GM21381 (cell line): ENCODE measurements at regions not wholly inside any gene's neighbourhood (a gene's known extent, or its start where the extent isn't known, plus 50 kb on each side); places are given as distances from the start of the nearest gene placed in this dataset.

Experiments used
- ATAC-seq: cut with Tn5 transposase; IDR thresholded peaks from one replicate; pipeline ENCODE4 v1.9.1; 2021; ENCODE audit warnings: mild to moderate bottlenecking, moderate library complexity; ENCODE audit not compliant: unreplicated experiment

DNA sequence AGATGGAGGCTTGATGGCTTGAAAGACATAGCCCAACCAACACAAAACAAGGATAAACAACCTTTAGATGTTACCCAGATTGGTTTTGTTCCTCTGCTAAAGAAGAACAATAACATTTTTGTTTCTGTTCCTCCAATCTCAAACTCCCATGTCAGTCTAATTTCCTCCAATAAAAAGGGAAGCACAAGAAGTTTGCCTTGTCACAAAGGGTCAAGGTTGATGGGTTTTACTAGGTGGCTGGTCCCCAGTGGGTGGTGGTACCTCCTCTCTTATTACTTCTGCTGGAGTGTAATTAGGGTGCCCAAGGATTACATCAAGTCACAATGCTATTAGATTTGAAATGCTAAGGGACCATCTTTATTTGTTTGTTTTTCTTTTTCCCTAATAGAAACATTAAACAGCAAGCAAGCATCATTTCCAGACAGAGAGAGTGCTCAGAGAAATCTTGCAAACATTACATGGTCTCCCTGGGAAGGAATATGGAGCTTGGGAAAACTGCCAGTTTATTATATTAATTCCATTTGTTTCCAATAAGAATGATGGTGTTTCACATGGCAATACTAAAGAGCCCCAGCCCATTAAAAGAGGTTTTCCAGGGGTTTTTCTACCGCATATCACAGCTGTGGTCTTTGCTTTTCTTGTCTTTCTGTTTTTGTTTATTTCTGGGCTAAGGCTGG is 78.3 kb upstream of the AOAH start:
- ATAC-seq = no peak

DNA sequence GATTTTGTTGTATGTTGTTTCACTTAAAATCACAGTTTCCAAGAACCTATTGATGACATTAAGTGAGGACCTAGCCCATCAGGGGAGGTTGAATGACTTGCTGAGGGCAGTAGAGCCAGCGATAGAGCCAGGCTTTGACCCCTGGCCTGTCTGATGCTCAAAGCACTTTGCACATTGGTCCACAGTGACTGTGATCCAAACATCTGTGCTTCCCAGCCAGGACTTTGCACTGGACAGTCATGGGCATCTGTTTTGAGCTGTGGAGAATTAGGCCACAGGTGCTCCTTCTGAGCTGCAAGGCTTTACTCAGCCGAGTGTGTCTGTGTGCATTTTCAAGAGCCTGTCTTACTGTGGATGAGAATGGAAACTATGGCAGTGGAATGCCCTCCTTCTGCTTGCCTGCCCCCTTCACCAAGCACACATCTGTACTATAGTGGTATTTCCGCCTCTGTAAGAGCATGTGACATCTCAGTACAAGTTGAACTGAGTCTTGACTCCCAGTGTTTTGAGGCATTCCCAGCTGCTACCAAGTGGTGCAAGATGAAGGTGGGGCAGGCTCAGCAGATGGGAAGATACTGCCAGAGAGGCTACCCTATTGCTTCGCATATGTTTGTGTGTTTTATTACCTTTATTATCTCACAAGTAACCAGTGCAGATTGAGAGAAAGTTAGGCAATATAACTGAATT is 72.7 kb upstream of the AOAH start:
- ATAC-seq = no peak

DNA sequence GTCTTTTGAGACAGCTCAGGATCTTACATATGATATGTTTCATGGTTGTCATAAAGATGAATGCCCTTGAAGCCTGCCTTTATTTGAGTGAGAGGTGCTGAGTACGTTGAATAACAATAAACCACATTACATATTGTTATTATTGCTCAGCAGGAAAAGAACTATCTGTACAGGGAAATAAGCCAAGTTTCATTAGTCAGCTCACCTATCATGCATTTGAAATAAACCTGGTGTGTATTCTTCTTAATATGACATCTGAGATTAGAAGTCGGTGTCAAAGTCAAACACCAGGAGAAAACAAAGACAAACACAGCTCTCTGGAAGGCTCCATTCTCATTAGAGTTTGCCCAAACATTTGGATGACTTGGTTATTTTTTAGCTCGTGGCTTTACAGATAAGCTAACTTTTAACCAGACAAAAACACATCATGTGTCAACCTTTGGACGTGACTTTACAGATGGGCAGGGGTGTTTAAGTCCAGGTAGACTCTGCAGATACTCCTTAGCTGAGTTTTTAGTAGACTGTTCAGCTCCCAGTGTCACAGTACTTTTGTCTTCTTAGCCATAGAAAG is 71.2 kb upstream of the AOAH start:
- no peak for ATAC-seq

DNA sequence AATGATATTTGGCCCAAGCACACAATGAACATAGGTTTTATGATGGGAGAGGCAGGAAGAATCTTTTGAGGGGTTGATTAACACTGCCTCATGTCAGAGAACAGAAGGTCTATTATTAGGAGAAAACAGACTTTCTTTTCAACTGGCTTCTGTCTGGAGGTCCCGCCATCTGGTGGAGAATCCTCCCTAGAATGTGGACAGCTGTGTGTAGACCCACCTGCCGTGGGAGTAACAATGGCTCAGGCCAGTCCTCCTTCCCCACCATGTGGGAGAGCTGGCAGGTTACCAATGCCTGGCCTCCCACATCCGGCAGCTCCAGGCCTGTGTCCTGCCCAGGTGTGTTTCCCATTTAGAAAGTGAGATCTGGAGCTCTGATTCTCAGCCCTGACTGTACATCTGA is 70.4 kb upstream of the AOAH start:
- no peak for ATAC-seq

DNA sequence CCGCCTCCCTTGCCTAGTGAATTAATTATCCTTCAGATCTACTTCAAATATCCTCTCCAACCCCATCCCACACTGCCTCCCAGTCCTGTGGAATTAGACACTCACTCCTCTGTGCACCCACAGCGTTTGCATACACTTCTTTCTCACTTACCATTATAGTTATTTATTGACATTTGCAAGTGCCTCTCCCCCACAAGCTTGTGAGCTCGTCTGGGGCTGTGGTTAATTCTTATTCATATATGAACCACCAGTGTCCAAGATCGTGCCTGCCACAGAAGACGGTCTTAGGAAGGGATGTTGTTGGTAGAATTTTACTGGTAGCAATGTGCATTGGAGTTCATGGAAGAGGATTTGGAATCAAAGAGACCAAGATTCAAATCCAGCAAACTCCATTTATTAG is 68.1 kb upstream of the AOAH start:
- ATAC-seq = peak; percentile 60

DNA sequence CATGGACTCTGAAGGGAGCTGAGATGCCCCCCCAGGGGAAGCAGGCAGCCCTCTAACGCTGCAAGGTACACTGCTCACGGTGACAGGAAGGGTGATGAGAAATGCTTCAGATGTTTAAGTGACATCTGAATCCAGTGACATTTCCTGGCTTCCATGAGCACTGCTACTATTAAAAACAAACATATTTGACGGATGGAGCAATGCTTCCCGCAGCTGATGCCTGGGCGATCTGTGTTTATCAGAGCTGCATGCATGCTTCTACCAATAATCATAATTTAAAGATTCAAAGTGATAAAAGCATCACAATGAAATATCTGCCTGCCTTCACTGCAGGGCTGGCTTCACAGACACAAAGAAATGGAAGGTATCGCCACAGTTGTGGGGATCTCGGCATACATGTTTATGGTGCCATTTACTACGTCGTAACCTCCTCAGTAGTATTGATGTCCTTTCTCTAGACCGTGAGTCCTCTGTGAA is 66.1 kb upstream of the AOAH start:
- no peak for ATAC-seq

DNA sequence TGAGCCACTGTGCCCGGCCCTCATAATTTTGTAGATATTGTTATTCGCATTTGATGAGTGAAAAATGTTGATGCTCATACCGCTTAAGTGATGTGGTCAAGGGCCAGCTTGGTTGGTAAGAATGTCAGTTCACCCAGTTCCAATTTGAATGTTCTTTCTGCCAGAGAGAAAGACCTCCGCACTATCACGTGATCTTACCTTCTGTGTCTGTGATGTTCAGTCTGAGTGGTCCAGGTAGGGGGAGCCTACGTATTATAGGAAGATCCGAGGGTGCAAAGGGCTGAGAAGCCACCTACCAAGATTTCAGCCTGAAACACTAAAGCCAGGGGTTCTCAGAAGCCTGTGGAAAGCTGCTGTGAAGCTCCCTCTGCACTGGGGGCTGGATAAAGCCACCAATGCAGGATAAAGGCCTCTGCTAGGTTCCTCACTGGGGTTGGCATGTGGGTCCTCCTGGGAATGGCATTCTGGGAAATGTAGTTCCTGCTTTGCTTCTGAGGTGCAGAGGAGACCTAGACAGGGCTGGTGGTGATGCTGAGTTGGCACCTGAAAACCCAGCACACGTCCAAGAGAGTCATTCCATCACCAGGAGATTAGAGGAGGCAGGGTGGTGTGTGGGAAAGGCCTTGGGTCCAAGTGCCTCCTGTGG is 64.7 kb upstream of the AOAH start:
- ATAC-seq = no peak

DNA sequence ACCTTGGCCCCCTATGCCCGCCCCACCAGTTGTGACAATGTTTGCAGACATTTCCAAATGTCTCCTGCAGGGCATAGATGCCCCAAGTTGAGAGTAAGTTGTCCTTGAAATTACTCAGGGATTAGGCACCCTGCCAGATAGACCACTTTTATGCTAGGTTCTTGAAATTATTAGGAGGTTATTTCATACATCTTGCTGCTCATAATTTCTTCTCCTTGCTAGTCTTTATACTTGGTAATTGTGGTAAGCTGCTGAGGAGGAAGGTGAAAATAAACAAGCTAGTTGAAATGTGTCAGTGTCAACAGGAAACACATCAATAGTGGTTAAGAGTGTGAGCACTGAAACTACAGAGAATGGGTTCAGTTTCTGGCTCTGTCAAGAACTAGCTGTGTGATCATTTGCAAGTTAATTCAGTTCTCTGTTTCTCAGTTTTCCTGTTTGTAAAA is 63.7 kb upstream of the AOAH start:
- peak; percentile 42 for ATAC-seq

DNA sequence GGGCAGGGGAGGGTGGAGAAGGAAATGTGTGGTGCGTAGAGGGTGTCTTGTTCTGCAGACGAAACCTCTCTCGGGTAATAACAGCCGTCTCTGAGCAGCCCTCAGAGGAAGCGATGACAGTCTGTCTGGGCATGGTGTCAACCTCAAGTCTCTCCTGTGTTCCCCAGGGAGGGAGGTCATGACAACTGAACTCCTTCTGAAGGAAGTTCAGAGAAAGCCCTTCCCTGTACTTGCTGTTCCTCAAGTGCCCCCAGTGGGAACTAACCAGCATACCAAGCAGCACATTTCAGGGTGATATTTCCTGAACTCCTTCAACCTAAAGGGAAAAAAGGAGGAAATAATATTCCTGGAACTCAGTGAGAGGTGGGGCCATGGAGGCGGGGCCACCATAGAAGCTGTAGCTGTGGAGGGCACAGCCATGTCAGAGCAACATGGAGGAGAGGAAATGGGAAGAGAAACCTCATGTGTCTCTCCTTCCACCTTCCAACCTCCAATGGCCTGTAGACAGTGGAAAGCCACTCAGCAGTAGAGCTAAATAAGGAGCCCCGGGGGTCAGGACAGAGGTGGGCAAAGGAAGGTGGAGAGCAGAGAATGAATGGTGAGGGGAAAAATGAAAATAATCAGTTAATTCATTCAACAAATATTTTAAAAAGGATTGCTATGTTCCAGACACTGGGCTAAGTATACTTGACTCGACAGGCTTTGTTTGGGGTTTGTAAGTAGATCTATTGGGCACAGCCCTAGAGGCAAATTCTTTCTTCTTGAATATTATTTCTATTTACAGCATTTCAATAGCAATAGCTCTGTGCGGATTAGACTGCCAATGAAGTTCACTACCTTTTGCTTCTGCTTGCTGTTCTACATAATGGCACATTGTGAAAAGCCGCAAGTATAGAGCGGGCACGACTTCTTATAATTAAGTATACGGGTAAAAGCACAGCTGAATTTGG is 61.0 kb upstream of the AOAH start:
- peak; percentile 97 for ATAC-seq

DNA sequence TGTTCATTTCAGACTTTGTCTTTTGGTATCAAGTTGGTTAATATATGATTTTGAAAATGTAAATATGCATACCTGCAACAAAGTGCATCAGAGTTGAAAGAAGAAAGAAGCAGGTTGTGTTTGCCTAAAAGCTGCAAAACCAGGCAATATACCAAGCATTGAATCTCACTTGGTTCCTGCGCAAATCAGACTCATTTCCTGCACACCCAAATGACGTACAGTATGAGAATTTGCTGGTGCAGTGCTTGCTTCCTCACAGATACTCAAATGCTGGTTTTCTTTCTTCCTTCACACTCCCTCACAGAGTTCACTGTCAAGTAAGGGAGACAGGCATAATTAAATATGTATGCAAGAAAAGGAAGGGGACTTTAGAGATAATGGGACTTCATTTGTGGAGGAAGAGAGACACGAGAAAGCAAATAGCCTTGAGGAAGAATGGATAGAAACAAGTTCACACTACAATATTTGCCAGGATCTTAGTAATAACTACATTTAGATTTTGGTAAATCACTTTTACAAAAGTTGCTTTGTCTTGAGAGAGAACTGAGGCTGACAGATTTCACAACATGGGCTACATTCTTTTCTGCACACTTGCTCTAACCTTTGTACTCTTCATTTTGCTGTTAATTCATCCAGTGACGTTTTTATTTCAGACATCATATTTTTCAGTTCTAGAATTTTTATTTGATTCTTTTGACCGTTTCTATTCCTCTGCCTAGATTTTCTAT is 56.9 kb upstream of the AOAH start:
- no peak for ATAC-seq

DNA sequence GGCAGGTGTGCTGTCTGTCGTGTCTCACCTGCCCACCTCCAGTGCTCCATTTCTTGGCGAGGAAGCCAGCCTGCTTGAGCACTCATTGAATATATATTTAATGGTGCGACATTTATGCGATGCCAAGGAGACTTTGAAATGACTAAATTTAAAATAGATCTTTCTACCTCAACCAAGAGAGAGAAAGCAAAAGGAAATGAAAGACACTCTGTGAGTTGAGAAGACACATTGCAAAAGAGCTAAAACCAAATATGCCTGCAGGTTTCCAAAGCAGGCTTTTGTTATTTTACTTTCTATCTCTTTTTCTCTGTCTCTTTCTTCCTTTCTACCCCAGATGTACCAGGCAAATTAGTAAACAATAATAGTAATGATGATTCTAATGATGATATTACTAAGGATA is 53.6 kb upstream of the AOAH start:
- ATAC-seq = no peak

DNA sequence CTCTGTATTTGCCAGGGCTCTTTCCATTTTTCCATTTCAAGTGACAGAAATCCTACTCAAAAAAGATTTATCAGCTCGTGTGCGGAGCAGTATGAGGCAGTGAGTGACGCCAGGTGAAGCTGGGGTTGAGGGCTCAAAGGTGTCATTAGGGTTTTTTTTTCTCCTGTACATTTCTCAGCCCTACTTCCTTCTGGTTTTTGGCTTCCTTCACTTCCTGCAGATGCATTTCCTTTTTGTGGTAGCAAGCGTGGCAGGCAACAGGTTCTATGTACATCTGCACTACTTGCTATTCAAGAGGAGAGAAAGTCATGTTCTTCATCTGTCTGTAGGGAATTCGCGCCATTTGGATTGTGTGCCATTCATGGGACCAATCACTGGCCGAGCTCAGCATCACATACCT is 52.8 kb upstream of the AOAH start:
- no peak for ATAC-seq

DNA sequence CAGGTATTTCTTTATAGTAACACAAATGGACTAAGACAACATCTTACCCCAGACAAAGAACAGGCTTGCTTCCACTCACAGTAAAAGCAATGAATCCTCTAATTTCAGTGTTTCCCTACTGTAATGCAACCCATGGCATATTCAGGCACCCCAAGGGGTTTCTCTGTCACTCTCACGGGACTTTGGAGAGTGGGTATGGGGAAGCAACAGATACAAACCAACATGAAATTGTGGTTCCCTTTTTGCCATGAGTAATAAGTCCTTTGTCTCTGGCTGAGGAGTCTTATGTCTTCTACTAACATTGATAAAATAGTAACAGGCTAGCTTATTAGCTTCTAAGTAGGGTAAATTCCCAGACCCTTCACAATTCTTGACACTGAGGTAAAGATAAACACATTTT is 51.4 kb upstream of the AOAH start:
- no peak for ATAC-seq

DNA sequence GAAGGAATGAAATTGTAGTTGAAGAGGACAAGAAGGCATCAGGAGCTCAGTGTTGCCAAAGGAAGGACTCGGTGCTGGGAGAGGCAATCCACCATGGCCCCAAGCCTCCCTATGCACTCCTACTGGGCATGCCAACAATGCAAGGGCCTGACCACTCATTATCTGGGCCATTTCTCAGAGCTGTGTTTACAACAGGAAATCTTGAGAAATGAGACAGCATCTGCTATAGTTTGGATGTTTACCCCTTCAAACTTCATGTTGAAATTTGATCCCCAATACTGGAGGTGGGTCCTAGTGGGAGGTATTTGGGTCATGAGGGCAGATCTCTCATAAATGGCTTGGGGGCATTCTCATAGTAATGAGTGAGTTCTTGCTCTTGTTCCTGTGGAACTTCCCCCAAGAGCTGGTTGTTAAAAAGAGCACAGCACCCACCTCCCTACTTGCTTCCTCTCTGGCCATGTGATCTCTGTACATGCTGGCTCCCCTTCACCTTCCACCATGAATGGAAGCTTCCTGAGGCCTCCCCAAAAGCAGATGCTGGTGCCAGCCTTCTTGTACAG is 50.8 kb upstream of the AOAH start:
- ATAC-seq = no peak
